ENCODE measurements at regions not wholly inside any gene's neighbourhood (a gene's known extent, or its start where the extent isn't known, plus 50 kb on each side); places are given as distances from the start of the nearest gene placed in this dataset.
A peak's percentile ranks its signal among the peaks of the same experiment; 100 is the strongest.

DNA sequence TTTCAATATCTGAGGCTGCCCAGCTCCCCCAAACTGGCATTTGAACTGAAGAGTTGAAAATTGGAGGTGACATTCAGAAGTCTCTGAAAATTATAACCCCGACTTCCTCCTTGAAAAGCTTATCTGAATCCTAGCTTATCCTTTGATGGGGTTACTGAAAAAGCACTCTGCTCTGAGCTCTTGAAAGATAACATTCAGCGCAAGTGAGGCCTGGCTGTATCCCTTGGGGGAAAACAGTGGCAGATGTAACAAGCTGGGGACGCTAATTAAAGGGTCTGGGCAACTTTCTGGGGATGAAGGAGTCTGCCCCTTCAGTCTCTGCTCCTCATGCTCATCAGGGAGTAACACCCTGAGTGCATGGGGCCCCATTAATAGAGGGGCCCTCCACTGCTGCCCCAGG, 402.0 kb upstream of the CADM1 start:
- no peak for FAIRE-seq

DNA sequence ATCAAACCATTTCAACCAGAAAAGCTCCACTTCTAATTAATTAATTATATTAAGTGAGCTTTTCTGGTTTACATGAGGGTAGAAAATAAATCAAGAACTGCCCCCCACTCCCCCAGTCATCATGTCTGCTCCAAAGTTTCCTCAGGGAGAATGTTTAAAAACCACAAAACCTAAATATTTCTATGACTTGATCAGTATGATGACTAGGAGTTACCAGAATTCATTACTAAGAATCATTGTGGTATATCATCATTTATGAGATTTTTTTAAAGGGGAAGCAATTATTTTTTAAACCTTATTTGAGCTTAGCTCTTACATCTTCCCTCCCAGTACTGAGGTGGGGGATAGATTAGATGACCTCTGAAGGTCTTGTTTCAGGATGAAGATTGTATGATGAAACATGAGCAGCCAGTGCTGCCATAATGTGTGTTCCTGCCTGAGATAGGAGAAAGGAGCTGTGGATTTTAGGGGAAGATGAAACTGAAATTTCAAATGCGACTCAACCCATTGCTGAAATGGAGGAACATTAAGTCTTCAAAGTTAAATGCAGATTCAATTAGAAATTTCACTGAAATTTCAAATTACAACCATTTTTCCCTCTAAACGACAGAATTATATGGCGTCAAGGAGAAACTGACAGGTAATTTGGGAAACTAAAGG, 401.3 kb upstream of the CADM1 start:
- DNase-seq (ENCODE audit: insufficient read length, low spot score) (peak; percentile 37), FAIRE-seq (no peak)

More for the DNA sequence above, 402.0 kb upstream of the CADM1 start:
- no peak for DNase-seq (ENCODE audit: insufficient read length, low spot score)

DNA sequence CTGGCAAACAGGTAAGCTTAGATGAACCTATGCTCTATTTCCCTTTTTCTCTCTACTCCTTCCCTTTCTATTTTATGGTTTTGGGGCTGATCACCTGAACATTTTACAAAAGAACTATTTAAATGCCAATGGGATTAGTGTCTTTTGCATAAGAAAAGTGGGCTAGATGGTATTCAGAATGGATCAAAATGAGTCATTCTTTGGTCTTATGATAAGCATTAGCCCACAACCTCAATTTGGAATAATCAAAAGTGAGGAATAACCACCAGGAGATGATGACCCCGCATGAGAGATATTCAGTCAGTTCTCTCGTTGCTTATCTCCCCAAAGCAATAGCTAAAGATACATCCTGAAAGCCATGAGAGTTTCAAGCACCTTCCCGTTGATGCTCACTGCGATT, 399.0 kb upstream of the CADM1 start:
- no peak for FAIRE-seq
- DNase-seq (ENCODE audit: insufficient read length, low spot score): no peak

GRCh38 chr11:115901069-115901468, 396.9 kb upstream of the CADM1 start:
- no peak for FAIRE-seq
- no peak for DNase-seq (ENCODE audit: insufficient read length, low spot score)

GRCh38 chr11:115900111-115900510, 395.9 kb upstream of the CADM1 start:
- no peak for FAIRE-seq
- no peak for DNase-seq (ENCODE audit: insufficient read length, low spot score)

- no peak for FAIRE-seq
Measured at GRCh38 chr11:115897707-115898106, 393.5 kb upstream of the CADM1 start.

GRCh38 chr11:115896084-115896483, 391.9 kb upstream of the CADM1 start:
- FAIRE-seq: no peak

More at GRCh38 chr11:115897707-115898106, 393.5 kb upstream of the CADM1 start:
- no peak for DNase-seq (ENCODE audit: insufficient read length, low spot score)

GRCh38 chr11:115895594-115895993, 391.4 kb upstream of the CADM1 start:
- DNase-seq (ENCODE audit: insufficient read length, low spot score) (no peak), FAIRE-seq (no peak)

More at GRCh38 chr11:115896084-115896483, 391.9 kb upstream of the CADM1 start:
- DNase-seq (ENCODE audit: insufficient read length, low spot score): no peak

- DNase-seq (ENCODE audit: insufficient read length, low spot score) (no peak), FAIRE-seq (no peak)
Measured at GRCh38 chr11:115894176-115894575, 390.0 kb upstream of the CADM1 start.

GRCh38 chr11:115893461-115894099, 389.4 kb upstream of the CADM1 start:
- FAIRE-seq (peak; percentile 91), DNase-seq (ENCODE audit: insufficient read length, low spot score) (peak; percentile 67)

DNA sequence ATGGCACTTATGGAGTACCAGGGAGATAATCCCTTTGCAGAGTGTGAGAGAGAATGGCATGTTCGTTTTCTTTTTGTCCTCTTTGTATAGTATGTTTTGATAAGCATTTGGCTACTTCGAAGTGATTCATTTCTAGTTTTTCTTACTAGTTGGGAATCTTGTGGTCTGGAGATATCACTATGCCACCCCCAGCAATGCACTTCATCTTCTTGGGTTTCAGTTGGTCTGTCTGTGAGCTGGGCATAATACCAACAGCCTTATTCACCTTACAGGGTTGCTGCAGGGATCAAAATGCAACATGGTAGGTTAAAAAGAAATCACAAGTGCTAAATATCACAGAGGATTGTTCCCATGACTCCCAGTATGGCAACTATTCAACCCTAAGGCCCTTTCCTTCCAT, 387.8 kb upstream of the CADM1 start:
- FAIRE-seq (no peak), DNase-seq (ENCODE audit: insufficient read length, low spot score) (no peak)

GRCh38 chr11:115891581-115891980, 387.4 kb upstream of the CADM1 start:
- DNase-seq (ENCODE audit: insufficient read length, low spot score) (no peak), FAIRE-seq (no peak)

- no peak for FAIRE-seq
- DNase-seq (ENCODE audit: insufficient read length, low spot score): no peak
Measured at GRCh38 chr11:115890500-115890899, 386.3 kb upstream of the CADM1 start.

- FAIRE-seq (no peak), DNase-seq (ENCODE audit: insufficient read length, low spot score) (no peak)
Measured at GRCh38 chr11:115889712-115890111, 385.5 kb upstream of the CADM1 start.

- FAIRE-seq: no peak
- DNase-seq (ENCODE audit: insufficient read length, low spot score): no peak
Measured at GRCh38 chr11:115887727-115888126, 383.5 kb upstream of the CADM1 start.

- FAIRE-seq (no peak), DNase-seq (ENCODE audit: insufficient read length, low spot score) (no peak)
Measured at GRCh38 chr11:115887316-115887715, 383.1 kb upstream of the CADM1 start.

DNA sequence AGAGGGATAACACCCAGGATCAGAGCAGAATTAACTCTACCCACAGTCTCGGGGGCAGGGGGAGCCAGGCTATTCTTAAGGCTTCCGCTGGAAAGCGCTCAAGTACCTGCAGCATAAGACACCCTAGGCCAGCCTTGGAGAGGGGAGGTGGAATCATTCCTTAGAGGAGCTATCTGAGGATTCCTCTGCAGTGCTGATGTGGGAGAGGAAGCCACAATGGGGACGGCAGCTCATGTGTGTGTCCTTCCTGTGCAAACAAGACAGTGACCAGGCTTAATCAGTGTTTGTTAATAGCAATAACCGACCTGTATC, 382.2 kb upstream of the CADM1 start:
- FAIRE-seq (no peak), DNase-seq (ENCODE audit: insufficient read length, low spot score) (no peak)

DNA sequence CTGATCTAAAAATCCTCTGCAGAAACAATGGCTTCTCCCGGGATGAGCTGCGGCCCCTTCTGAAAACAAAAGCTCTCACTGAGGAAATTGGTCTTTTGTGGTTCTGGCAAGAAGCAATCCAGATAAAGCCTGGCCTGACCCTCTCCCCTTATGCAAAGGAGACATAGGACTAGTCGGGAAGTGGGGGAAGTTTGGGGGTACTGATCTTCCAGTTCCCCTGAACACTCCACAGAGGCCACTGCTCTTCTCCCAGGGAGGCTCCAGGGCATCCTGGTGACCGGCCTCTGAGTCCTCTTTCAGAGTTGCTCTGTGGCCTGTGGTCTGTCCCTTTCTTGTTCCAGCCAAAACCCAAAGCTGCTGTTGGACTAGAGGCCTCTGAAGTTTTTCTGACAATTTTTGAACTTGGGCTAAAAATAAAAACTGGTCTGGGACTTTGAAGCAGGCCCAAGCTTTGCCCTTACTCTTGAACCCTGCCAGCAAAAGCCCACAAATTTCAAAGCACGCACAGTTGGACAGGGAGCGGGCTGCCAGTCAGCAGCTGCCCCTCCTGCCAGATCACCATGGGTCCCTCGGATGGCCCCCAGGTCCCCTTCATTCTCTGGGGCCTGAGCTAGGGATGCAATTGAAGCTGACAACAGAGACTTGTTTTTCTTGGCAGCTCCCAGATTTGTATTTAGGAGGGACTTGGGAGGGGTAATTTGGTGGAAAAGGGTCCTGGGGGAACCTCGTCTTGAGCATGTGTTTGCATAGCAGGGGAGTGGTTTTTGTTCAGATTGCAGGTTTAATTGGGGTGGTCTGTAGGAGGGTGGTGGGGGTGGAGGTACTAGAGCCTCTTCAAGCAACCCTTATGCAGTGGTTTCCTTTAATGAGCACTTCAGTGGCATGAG, 381.6 kb upstream of the CADM1 start:
- no peak for FAIRE-seq
- no peak for DNase-seq (ENCODE audit: insufficient read length, low spot score)

DNA sequence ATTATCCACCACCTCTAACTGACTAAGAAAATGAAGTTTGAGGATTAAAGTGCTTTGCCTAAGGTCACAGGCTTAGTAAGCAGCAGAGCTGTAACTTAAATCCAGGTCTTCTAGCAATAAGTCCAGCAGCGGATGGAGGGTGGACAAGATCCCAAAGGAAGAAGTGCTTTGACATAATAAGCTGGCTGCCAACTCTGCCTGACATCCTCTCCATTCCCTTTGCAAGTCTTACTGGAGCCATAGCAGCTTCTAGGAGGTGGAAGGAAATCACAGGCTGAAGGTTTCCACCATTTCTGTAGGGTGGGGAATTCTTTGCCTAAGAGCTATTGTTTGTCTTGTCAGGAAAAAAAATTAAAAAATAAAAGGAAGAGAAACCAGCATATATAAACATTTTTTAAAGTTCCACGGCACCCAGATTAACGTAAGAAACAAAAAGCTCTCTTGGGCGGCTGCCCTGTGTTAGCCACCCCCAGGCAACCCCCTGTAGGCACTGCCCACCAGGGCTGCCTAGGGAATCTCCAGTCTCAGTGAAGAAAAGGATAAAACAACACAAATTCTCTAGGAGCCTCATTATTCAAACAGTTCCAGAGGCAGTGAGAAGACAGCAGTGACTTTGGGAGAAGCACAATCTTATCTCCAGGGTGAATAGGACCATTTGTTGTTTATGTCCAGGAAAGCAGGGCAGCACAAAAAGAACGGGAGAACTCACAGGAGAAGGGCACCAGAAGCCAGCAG, 380.8 kb upstream of the CADM1 start:
- DNase-seq (ENCODE audit: insufficient read length, low spot score) (no peak), FAIRE-seq (no peak)

DNA sequence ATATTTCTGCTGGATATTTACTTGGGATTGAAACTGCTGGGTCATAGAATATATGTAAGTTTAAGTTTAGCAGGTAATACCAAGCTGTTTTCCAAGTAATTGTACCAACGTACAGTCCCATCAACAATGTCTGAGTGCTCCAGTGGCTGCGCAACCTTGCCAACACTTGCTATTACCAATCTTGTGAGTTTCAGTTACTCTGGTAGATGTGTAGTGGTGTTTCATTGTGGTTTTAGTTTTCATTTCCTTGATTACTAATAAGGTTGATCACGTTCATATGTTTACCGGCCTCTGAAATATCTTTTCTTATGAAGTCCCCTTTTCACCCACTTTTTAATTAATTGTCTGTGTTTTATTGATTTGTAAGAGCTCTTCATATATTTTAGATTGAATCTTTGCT, 370.6 kb upstream of the CADM1 start:
- DNase-seq (ENCODE audit: insufficient read length, low spot score) (no peak), FAIRE-seq (no peak)

DNA sequence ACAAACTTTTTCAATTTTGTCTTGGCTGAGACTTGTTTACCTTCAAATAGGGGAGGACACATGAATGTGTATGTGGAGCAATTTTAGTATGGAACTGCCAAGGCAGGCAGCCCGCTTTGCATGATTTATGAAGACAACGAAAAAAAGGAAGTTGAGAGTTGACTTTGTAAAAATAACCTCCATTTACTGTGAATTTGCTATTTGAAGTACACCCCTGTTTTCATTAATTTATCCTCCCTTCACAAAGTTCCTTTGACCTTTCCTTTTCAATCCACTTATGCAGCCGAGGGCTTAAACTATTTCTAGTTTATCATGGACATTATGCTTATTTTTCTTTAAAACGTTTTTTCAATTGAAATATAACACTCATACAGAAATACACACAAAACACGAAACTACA, 369.6 kb upstream of the CADM1 start:
- no peak for FAIRE-seq

More for the DNA sequence above, 369.6 kb upstream of the CADM1 start:
- DNase-seq (ENCODE audit: insufficient read length, low spot score): no peak
